DND-41 (cell line): ENCODE measurements at regions not wholly inside any gene's neighbourhood (a gene's known extent, or its start where the extent isn't known, plus 50 kb on each side); places are given as distances from the start of the nearest gene placed in this dataset.

ENCODE experiments used
- EZH2 ChIP-seq: IDR thresholded peaks from 3 replicates; pipeline ENCODE4 v1.6.1; 2012; ENCODE audit warnings: borderline replicate concordance, low read depth, mild to moderate bottlenecking, moderate library complexity, low read length, inconsistent platforms; ENCODE audit not compliant: severe bottlenecking
- TF ChIP-seq, protein P1 (sequence below): IDR thresholded peaks from 2 replicates; pipeline ENCODE4 v1.5.1; 2012; ENCODE audit warnings: borderline replicate concordance, low read length, moderate library complexity, mild to moderate bottlenecking; ENCODE audit not compliant: poor library complexity, severe bottlenecking; ENCODE audit errors: extremely low read depth

DNA sequence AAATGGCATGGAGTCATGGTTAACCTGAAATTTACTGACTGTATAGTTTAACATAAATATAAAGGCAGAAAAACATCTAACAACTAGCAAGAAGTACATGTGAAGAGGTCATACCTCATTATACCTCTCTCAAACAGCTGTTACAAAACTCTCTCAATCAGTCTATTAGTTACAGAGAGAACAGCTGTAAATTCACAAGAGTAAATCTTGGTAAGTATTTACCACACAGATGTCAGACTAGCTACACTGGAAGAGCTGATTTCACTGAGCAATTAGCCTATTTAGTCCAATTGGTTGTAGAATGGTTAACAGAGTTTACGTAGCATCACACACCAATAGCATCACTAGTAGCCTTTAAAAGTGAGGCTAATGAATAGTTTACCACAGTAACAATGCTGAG, 463.4 kb upstream of the USP15 start:
- TF ChIP-seq, protein P1, sequence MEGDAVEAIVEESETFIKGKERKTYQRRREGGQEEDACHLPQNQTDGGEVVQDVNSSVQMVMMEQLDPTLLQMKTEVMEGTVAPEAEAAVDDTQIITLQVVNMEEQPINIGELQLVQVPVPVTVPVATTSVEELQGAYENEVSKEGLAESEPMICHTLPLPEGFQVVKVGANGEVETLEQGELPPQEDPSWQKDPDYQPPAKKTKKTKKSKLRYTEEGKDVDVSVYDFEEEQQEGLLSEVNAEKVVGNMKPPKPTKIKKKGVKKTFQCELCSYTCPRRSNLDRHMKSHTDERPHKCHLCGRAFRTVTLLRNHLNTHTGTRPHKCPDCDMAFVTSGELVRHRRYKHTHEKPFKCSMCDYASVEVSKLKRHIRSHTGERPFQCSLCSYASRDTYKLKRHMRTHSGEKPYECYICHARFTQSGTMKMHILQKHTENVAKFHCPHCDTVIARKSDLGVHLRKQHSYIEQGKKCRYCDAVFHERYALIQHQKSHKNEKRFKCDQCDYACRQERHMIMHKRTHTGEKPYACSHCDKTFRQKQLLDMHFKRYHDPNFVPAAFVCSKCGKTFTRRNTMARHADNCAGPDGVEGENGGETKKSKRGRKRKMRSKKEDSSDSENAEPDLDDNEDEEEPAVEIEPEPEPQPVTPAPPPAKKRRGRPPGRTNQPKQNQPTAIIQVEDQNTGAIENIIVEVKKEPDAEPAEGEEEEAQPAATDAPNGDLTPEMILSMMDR: no peak
- no peak for TF ChIP-seq EZH2
